Osteocyte (in vitro differentiated cells): ENCODE measurements at regions not wholly inside any gene's neighbourhood (a gene's known extent, or its start where the extent isn't known, plus 50 kb on each side); places are given as distances from the start of the nearest gene placed in this dataset.

ENCODE experiments used
- DNase-seq: peaks from one replicate; pipeline ENCODE4 v3.0.0; 2021; ENCODE audit warnings: mixed read lengths; ENCODE audit not compliant: unreplicated experiment; ENCODE audit errors: extremely low spot score
- H3K27ac Mint-ChIP-seq: one replicate; pipeline ENCODE4 v1.8.0; 2021; ENCODE audit warnings: mild to moderate bottlenecking, mixed read lengths; ENCODE audit not compliant: unreplicated experiment
- H3K27me3 Mint-ChIP-seq: one replicate; pipeline ENCODE4 v1.8.0; 2021; ENCODE audit warnings: mixed read lengths; ENCODE audit not compliant: unreplicated experiment
- H3K36me3 Mint-ChIP-seq: one replicate; pipeline ENCODE4 v1.8.0; 2021; ENCODE audit warnings: mixed read lengths; ENCODE audit not compliant: unreplicated experiment
- H3K4me1 Mint-ChIP-seq: one replicate; pipeline ENCODE4 v1.8.0; 2021; ENCODE audit warnings: mixed read lengths; ENCODE audit not compliant: unreplicated experiment
- H3K4me3 Mint-ChIP-seq: one replicate; pipeline ENCODE4 v1.8.0; 2021; ENCODE audit warnings: mild to moderate bottlenecking, moderate library complexity, mixed read lengths; ENCODE audit not compliant: unreplicated experiment
- H3K9me3 Mint-ChIP-seq: one replicate; pipeline ENCODE4 v1.8.0; 2021; ENCODE audit warnings: mixed read lengths; ENCODE audit not compliant: unreplicated experiment
- CTCF ChIP-seq: fragments of 200-600 bp; sonication (generic); IDR thresholded peaks from 2 replicates; pipeline ENCODE4 v1.5.0; 2021; ENCODE audit warnings: antibody characterized with exemption, mild to moderate bottlenecking, moderate library complexity

GRCh38 chr6:44668391-44668930 lies 281.0 kb downstream of the CDC5L start:
- Mint-ChIP-seq H3K27ac (peak overlapping the region; percentile 92), H3K9me3 (peaks cover 8% of the 10 kb centered on the region), H3K4me1 (peaks cover 83% of the 10 kb centered on the region), H3K36me3 (no peaks in the 10 kb centered on the region), H3K4me3 (no peak overlapping the region), H3K27me3 (no peaks in the 10 kb centered on the region)
- TF ChIP-seq CTCF = no peak
- peak; percentile 72 for DNase-seq

- H3K27me3 Mint-ChIP-seq = no peaks in the 10 kb centered on the region
- no peak overlapping the region for H3K4me3 Mint-ChIP-seq
- peaks cover 75% of the 10 kb centered on the region for H3K4me1 Mint-ChIP-seq
- no peak overlapping the region for H3K27ac Mint-ChIP-seq
- no peak for TF ChIP-seq CTCF
- DNase-seq = peak; percentile 54
- no peaks in the 10 kb centered on the region for H3K36me3 Mint-ChIP-seq
- H3K9me3 Mint-ChIP-seq = peaks cover 8% of the 10 kb centered on the region
These were observed 281.7 kb downstream of the CDC5L start for GRCh38 chr6:44668976-44669934.

- Mint-ChIP-seq H3K36me3 (no peaks in the 10 kb centered on the region), H3K27ac (no peak overlapping the region), H3K9me3 (peaks cover 8% of the 10 kb centered on the region), H3K4me3 (no peak overlapping the region), H3K4me1 (peaks cover 66% of the 10 kb centered on the region), H3K27me3 (no peaks in the 10 kb centered on the region)
- peak; percentile 23 for DNase-seq
- no peak for TF ChIP-seq CTCF
These were observed 282.6 kb downstream of the CDC5L start for GRCh38 chr6:44670146-44670545.

- no peaks in the 10 kb centered on the region for H3K36me3 Mint-ChIP-seq
- no peak for TF ChIP-seq CTCF
- peaks cover 54% of the 10 kb centered on the region for H3K4me1 Mint-ChIP-seq
- no peak overlapping the region for H3K4me3 Mint-ChIP-seq
- H3K27ac Mint-ChIP-seq = no peak overlapping the region
- H3K27me3 Mint-ChIP-seq = no peaks in the 10 kb centered on the region
- peaks cover 8% of the 10 kb centered on the region for H3K9me3 Mint-ChIP-seq
- peak; percentile 60 for DNase-seq
These were observed 283.8 kb downstream of the CDC5L start for GRCh38 chr6:44671333-44671732.

GRCh38 chr6:44672086-44672485 lies 284.6 kb downstream of the CDC5L start:
- Mint-ChIP-seq H3K36me3 (no peaks in the 10 kb centered on the region), H3K9me3 (peaks cover 8% of the 10 kb centered on the region), H3K27me3 (no peaks in the 10 kb centered on the region), H3K4me1 (peaks cover 47% of the 10 kb centered on the region), H3K4me3 (no peak overlapping the region), H3K27ac (no peak overlapping the region)
- TF ChIP-seq CTCF = no peak
- peak; percentile 8 for DNase-seq
